ENCODE measurements at regions not wholly inside any gene's neighbourhood (a gene's known extent, or its start where the extent isn't known, plus 50 kb on each side); places are given as distances from the start of the nearest gene placed in this dataset.

- no peaks in the 10 kb centered on the region for H3K36me3 ChIP-seq
- no peak for TF ChIP-seq CTCF (IDR thresholded peaks at IDR 0.05; ENCODE audit: borderline replicate concordance)
- intact Hi-C loops (cut with micrococcal nuclease) = no loop called here
- no peak overlapping the region for H3K27ac ChIP-seq (replicated peaks)
- no peak for DNase-seq
- H3K27me3 ChIP-seq (ENCODE audit: low read depth) = no peaks in the 10 kb centered on the region
- peaks cover 7% of the 10 kb centered on the region for H3K9me3 ChIP-seq (replicated peaks)
- no peaks in the 10 kb centered on the region for H3K4me1 ChIP-seq
- no peak overlapping the region for H3K4me3 ChIP-seq
Measured at GRCh38 chr5:118450554-118451332, 537.6 kb downstream of the DTWD2 start.

GRCh38 chr5:118447350-118447749 lies 541.0 kb downstream of the DTWD2 start:
- intact Hi-C loops (cut with micrococcal nuclease) = no loop called here

GRCh38 chr5:118441956-118442355 lies 546.4 kb downstream of the DTWD2 start:
- intact Hi-C loops (cut with micrococcal nuclease) = no loop called here
- DNase-seq = no peak
- Histone ChIP-seq H3K27ac (replicated peaks) (peak overlapping the region; percentile 6), H3K4me1 (peaks cover 22% of the 10 kb centered on the region), H3K4me3 (no peak overlapping the region), H3K9me3 (replicated peaks) (no peaks in the 10 kb centered on the region), H3K36me3 (no peaks in the 10 kb centered on the region), H3K27me3 (ENCODE audit: low read depth) (no peaks in the 10 kb centered on the region)
- TF ChIP-seq CTCF (IDR thresholded peaks at IDR 0.05; ENCODE audit: borderline replicate concordance) = no peak

More at GRCh38 chr5:118447350-118447749, 541.0 kb downstream of the DTWD2 start:
- H3K27me3 ChIP-seq (ENCODE audit: low read depth) = no peaks in the 10 kb centered on the region
- H3K36me3 ChIP-seq = no peaks in the 10 kb centered on the region
- H3K9me3 ChIP-seq (replicated peaks) = peaks cover 6% of the 10 kb centered on the region
- no peaks in the 10 kb centered on the region for H3K4me1 ChIP-seq
- no peak for TF ChIP-seq CTCF (IDR thresholded peaks at IDR 0.05; ENCODE audit: borderline replicate concordance)
- H3K27ac ChIP-seq (replicated peaks) = no peak overlapping the region
- no peak for DNase-seq
- H3K4me3 ChIP-seq = no peak overlapping the region

GRCh38 chr5:118441034-118441433 lies 547.3 kb downstream of the DTWD2 start:
- H3K27me3 ChIP-seq (ENCODE audit: low read depth) = no peaks in the 10 kb centered on the region
- no peak for TF ChIP-seq CTCF (IDR thresholded peaks at IDR 0.05; ENCODE audit: borderline replicate concordance)
- no peak for DNase-seq
- no peaks in the 10 kb centered on the region for H3K36me3 ChIP-seq
- no peak overlapping the region for H3K4me3 ChIP-seq
- H3K9me3 ChIP-seq (replicated peaks) = no peaks in the 10 kb centered on the region
- H3K4me1 ChIP-seq = peaks cover 22% of the 10 kb centered on the region
- H3K27ac ChIP-seq (replicated peaks) = peak overlapping the region; percentile 49
- intact Hi-C loops (cut with micrococcal nuclease) = no loop called here

GRCh38 chr5:118440496-118440895 lies 547.9 kb downstream of the DTWD2 start:
- intact Hi-C loops (cut with micrococcal nuclease) = no loop called here
- H3K4me3 ChIP-seq = no peak overlapping the region
- peak overlapping the region; percentile 49 for H3K27ac ChIP-seq (replicated peaks)
- H3K4me1 ChIP-seq = peaks cover 22% of the 10 kb centered on the region
- no peak for TF ChIP-seq CTCF (IDR thresholded peaks at IDR 0.05; ENCODE audit: borderline replicate concordance)
- no peaks in the 10 kb centered on the region for H3K36me3 ChIP-seq
- DNase-seq = no peak
- H3K9me3 ChIP-seq (replicated peaks) = no peaks in the 10 kb centered on the region
- no peaks in the 10 kb centered on the region for H3K27me3 ChIP-seq (ENCODE audit: low read depth)

Measured in left ventricle myocardium inferior (tissue), 1 donor.